Keratinocyte (primary cell): ENCODE measurements at regions not wholly inside any gene's neighbourhood (a gene's known extent, or its start where the extent isn't known, plus 50 kb on each side); places are given as distances from the start of the nearest gene placed in this dataset.

Experiments used
- DNase-seq: peaks from one replicate; pipeline ENCODE4 v3.0.0-alpha.2; 2011; ENCODE audit warnings: low read depth, missing footprints, low spot score
- FAIRE-seq: peaks from 2 replicates; lab custom pipeline; 2011; peaks lifted over from hg19 to GRCh38; lab: Jason Lieb, UNC
- H2AFZ ChIP-seq: 2 replicates; pipeline ENCODE4 v1.6.0; 2012; ENCODE audit warnings: low read length, control low read depth, inconsistent platforms; ENCODE audit not compliant: control insufficient read depth
- H3K27ac ChIP-seq: 2 replicates; pipeline ENCODE4 v1.5.1; 2011; ENCODE audit warnings: low read length; ENCODE audit not compliant: control insufficient read depth, insufficient read depth
- H3K27me3 ChIP-seq: 3 replicates; pipeline ENCODE4 v1.6.0; 2011; ENCODE audit warnings: low read length; ENCODE audit not compliant: control insufficient read depth, insufficient read depth; ENCODE audit errors: extremely low read depth
- H3K36me3 ChIP-seq, 2 experiments: 2 replicates in 1 of 2; 3 replicates in 1 of 2; pipeline ENCODE4 v1.5.1; 2011; ENCODE audit warnings: low read length in 2 of 2, mild to moderate bottlenecking in 1 of 2; ENCODE audit not compliant: control insufficient read depth in 2 of 2, insufficient read depth in 2 of 2; ENCODE audit errors: extremely low read depth in 1 of 2
- H3K4me1 ChIP-seq: 3 replicates; pipeline ENCODE4 v1.5.1; 2011; ENCODE audit warnings: low read length; ENCODE audit not compliant: control insufficient read depth, insufficient read depth; ENCODE audit errors: extremely low read depth
- H3K4me2 ChIP-seq: 3 replicates; pipeline ENCODE4 v1.6.0; 2011; ENCODE audit warnings: low read depth, low read length; ENCODE audit not compliant: control insufficient read depth, insufficient read depth; ENCODE audit errors: extremely low read depth
- H3K4me3 ChIP-seq, 3 experiments: fragments of 200-600 bp in 1 of 3; sonication (generic) in 1 of 3; 2 replicates in 2 of 3; 3 replicates in 1 of 3; pipeline ENCODE4 v1.5.1; 2011 to 2016; ENCODE audit warnings: low read length in 3 of 3, mild to moderate bottlenecking in 3 of 3, control low read depth in 2 of 3, inconsistent platforms in 1 of 3, low read depth in 1 of 3, mixed read lengths in 1 of 3, mixed run types in 1 of 3, moderate library complexity in 1 of 3; ENCODE audit not compliant: control insufficient read depth in 2 of 3, insufficient read depth in 2 of 3; ENCODE audit errors: extremely low read depth in 1 of 3
- H3K79me2 ChIP-seq: 2 replicates; pipeline ENCODE4 v1.6.0; 2012; ENCODE audit warnings: low read length; ENCODE audit not compliant: control insufficient read depth, insufficient read depth
- H3K9ac ChIP-seq: 3 replicates; pipeline ENCODE4 v1.6.0; 2011; ENCODE audit warnings: low read length; ENCODE audit not compliant: control insufficient read depth, insufficient read depth; ENCODE audit errors: extremely low read depth
- H3K9me1 ChIP-seq: 3 replicates; pipeline ENCODE4 v1.6.0; 2011; ENCODE audit warnings: low read length; ENCODE audit not compliant: control insufficient read depth, insufficient read depth; ENCODE audit errors: extremely low read depth
- H3K9me3 ChIP-seq: 2 replicates; pipeline ENCODE4 v1.5.1; 2012; ENCODE audit warnings: low read depth, low read length; ENCODE audit not compliant: control insufficient read depth
- H4K20me1 ChIP-seq: 3 replicates; pipeline ENCODE4 v1.6.0; 2011; ENCODE audit warnings: low read length; ENCODE audit not compliant: control insufficient read depth, insufficient read depth; ENCODE audit errors: extremely low read depth
- CTCF ChIP-seq, 3 experiments: IDR thresholded peaks in 1 of 3; conservative IDR thresholded peaks in 1 of 3; optimal IDR thresholded peaks in 1 of 3; 2 replicates in 2 of 3; 3 replicates in 1 of 3; pipeline versions ENCODE3 to v1.5.1; 2011; ENCODE audit warnings: low read length in 3 of 3, mild to moderate bottlenecking in 3 of 3, moderate library complexity in 2 of 3, control low read depth in 1 of 3, inconsistent platforms in 1 of 3; ENCODE audit not compliant: insufficient read depth in 2 of 3; ENCODE audit errors: extremely low read depth in 1 of 3
- EZH2 ChIP-seq: IDR thresholded peaks from one replicate; pipeline ENCODE4 v1.6.1; 2012; ENCODE audit warnings: inconsistent platforms, mild to moderate bottlenecking, low read length, moderate library complexity
- dilution Hi-C: fragments of 300-500 bp; cut with MboI; formaldehyde crosslinking; loops from one replicate; pipeline ENCODE4 v1.7.0; 2020; ENCODE audit warnings: low sequenced_read_pairs; ENCODE audit not compliant: extremely low pct_ligation_motif_present

- no peak for FAIRE-seq
- dilution Hi-C loops = no loop called here
Measured at GRCh38 chrX:10062352-10062751, 94.4 kb upstream of the CLCN4 start.

DNA sequence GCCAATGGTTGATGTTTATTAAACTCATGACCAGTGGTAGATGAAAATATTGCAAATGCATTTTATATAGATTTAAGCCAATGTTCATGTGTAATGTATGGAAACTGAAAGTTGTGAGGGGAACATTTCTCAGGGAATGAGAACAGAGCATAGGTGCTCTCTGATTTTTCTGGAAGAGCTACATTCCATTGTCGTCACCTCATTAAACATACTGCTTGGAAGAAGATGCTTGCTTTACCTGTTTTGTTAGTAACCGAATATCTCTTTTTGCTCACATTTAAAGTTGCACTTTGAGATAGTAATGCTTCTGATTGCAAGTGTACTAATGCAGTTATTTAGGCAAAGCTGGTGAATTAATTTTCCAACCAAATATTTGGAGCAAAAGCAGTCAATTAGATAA, 93.8 kb upstream of the CLCN4 start:
- Histone ChIP-seq H3K9me1 (no peaks in the 10 kb centered on the region), H3K4me1 (peaks cover 14% of the 10 kb centered on the region), H3K9me3 (no peaks in the 10 kb centered on the region), H3K79me2 (no peaks in the 10 kb centered on the region), H3K27ac (no peak overlapping the region), H3K9ac (no peak overlapping the region), H2AFZ (no peak overlapping the region), H4K20me1 (no peaks in the 10 kb centered on the region), H3K36me3 (no peaks in the 10 kb centered on the region), H3K27me3 (no peaks in the 10 kb centered on the region), H3K4me2 (peak overlapping the region; percentile 64), H3K4me3 (no peak overlapping the region)
- no peak for FAIRE-seq
- TF ChIP-seq CTCF (optimal IDR thresholded peaks at IDR 0.05 in 1 of 3, IDR thresholded peaks at IDR 0.05 in 1 of 3, conservative IDR thresholded peaks at IDR 0.05 in 1 of 3; ENCODE audit: extremely low read depth in 1 of 3, insufficient read depth in 2 of 3, low read length in 3 of 3) (no peak), EZH2 (no peak)
- dilution Hi-C loops = no loop called here
- no peak for DNase-seq

More at GRCh38 chrX:10062352-10062751, 94.4 kb upstream of the CLCN4 start:
- no peaks in the 10 kb centered on the region for H3K9me3 ChIP-seq
- no peak overlapping the region for H3K27ac ChIP-seq
- TF ChIP-seq CTCF (optimal IDR thresholded peaks at IDR 0.05 in 1 of 3, IDR thresholded peaks at IDR 0.05 in 1 of 3, conservative IDR thresholded peaks at IDR 0.05 in 1 of 3; ENCODE audit: extremely low read depth in 1 of 3, insufficient read depth in 2 of 3, low read length in 3 of 3) (no peak), EZH2 (no peak)
- no peak overlapping the region for H2AFZ ChIP-seq
- H3K79me2 ChIP-seq = no peaks in the 10 kb centered on the region
- no peak for DNase-seq
- no peaks in the 10 kb centered on the region for H3K27me3 ChIP-seq
- H3K4me1 ChIP-seq = peaks cover 14% of the 10 kb centered on the region
- no peak overlapping the region for H3K4me2 ChIP-seq
- H3K9me1 ChIP-seq = no peaks in the 10 kb centered on the region
- no peak overlapping the region for H3K4me3 ChIP-seq
- H4K20me1 ChIP-seq = no peaks in the 10 kb centered on the region
- H3K9ac ChIP-seq = no peak overlapping the region
- H3K36me3 ChIP-seq = no peaks in the 10 kb centered on the region
